Common myeloid progenitor, CD34-positive (primary cell): ENCODE measurements at regions not wholly inside any gene's neighbourhood (a gene's known extent, or its start where the extent isn't known, plus 50 kb on each side); places are given as distances from the start of the nearest gene placed in this dataset.

Source experiments
- CTCF ChIA-PET: fragments of 350-600 bp; sonication (Branson Sonifier 250); formaldehyde crosslinking; loops from one replicate; lab custom pipeline; 2021; ENCODE audit warnings: antibody characterized with exemption; lab: Charles Lee
- POLR2A ChIA-PET: fragments of 350-600 bp; sonication (Branson Sonifier 250); formaldehyde crosslinking; loops from one replicate; lab custom pipeline; 2021; ENCODE audit warnings: antibody characterized with exemption; lab: Charles Lee
- DNase-seq, 3 donors: peaks; one replicate each; pipeline versions ENCODE4 v3.0.0 to v3.0.0-alpha.2; 2013
- H3K27ac ChIP-seq, 2 experiments: 1 replicate in 1 of 2; 2 replicates in 1 of 2; pipeline ENCODE4 v1.7.0; 2013; ENCODE audit warnings: inconsistent platforms in 2 of 2, low read length in 2 of 2, mild to moderate bottlenecking in 2 of 2, low read depth in 1 of 2, moderate library complexity in 1 of 2; ENCODE audit not compliant: severe bottlenecking in 2 of 2, insufficient read depth in 1 of 2, poor library complexity in 1 of 2
- H3K27me3 ChIP-seq, 5 experiments: replicated peaks in 2 of 5; 1 replicate in 3 of 5; 2 replicates in 2 of 5; pipeline versions ENCODE4 v1.6.1 to v1.7.0; 2013; ENCODE audit warnings: low read length in 4 of 5, mild to moderate bottlenecking in 2 of 5, moderate library complexity in 2 of 5, inconsistent platforms in 1 of 5; ENCODE audit not compliant: insufficient read depth in 5 of 5, control insufficient read depth in 4 of 5
- H3K36me3 ChIP-seq, 4 experiments: 1 replicate in 2 of 4; 2 replicates in 2 of 4; pipeline versions ENCODE4 v1.6.1 to v1.7.0; 2013; ENCODE audit warnings: low read length in 3 of 4, control low read depth in 1 of 4, mild to moderate bottlenecking in 1 of 4; ENCODE audit not compliant: control insufficient read depth in 4 of 4, insufficient read depth in 4 of 4
- H3K4me1 ChIP-seq, 4 experiments: 1 replicate in 3 of 4; 2 replicates in 1 of 4; pipeline versions ENCODE4 v1.6.1 to v1.7.1; 2013; ENCODE audit warnings: low read length in 3 of 4, mild to moderate bottlenecking in 3 of 4, control low read depth in 1 of 4, inconsistent platforms in 1 of 4, moderate library complexity in 1 of 4; ENCODE audit not compliant: control insufficient read depth in 4 of 4, insufficient read depth in 4 of 4; ENCODE audit errors: control extremely low read depth in 1 of 4
- H3K4me3 ChIP-seq, 7 experiments: 1 replicate in 4 of 7; 2 replicates in 3 of 7; pipeline versions ENCODE4 v1.5.1 to v1.7.0; 2013; ENCODE audit warnings: mild to moderate bottlenecking in 7 of 7, low read length in 6 of 7, moderate library complexity in 6 of 7, inconsistent platforms in 2 of 7, low read depth in 2 of 7, control low read depth in 1 of 7; ENCODE audit not compliant: insufficient read depth in 4 of 7, control insufficient read depth in 1 of 7; ENCODE audit errors: extremely low read depth in 1 of 7
- H3K9me3 ChIP-seq, 5 experiments: 1 replicate in 4 of 5; 2 replicates in 1 of 5; pipeline versions ENCODE4 v1.6.1 to v1.7.1; 2013; ENCODE audit warnings: low read length in 4 of 5, mild to moderate bottlenecking in 2 of 5, inconsistent platforms in 1 of 5, low read depth in 1 of 5, moderate library complexity in 1 of 5; ENCODE audit not compliant: control insufficient read depth in 4 of 5, insufficient read depth in 2 of 5; ENCODE audit errors: control extremely low read depth in 1 of 5
- WGBS: methylation state at CpG from one replicate; pipeline ENCODE4 v1.1.5; 2013; ENCODE audit not compliant: insufficient coverage; 5-methylcytosine and 5-hydroxymethylcytosine counted together

GRCh38 chr5:89946508-89946907, 463.0 kb downstream of the CETN3 start:
- no CpG with 5 or more reads among the region's 4 CpGs for WGBS

GRCh38 chr5:89942171-89942570, 467.4 kb downstream of the CETN3 start:
- H3K27ac ChIP-seq, result no peak overlapping the region
- CTCF ChIA-PET, result no interaction called here

More at GRCh38 chr5:89946508-89946907, 463.0 kb downstream of the CETN3 start:
- H3K9me3 ChIP-seq, result no peaks in the 10 kb centered on the region
- H3K36me3 ChIP-seq, result no peaks in the 10 kb centered on the region
- POLR2A ChIA-PET, result no interaction called here
- no peak overlapping the region for H3K27ac ChIP-seq
- H3K27me3 ChIP-seq, result no peaks in the 10 kb centered on the region
- no peaks in the 10 kb centered on the region for H3K4me1 ChIP-seq
- DNase-seq, result no peak
- no peak overlapping the region for H3K4me3 ChIP-seq
- CTCF ChIA-PET, result no interaction called here

GRCh38 chr5:89936576-89936975, 473.0 kb downstream of the CETN3 start:
- ChIA-PET CTCF (no interaction called here), POLR2A (no interaction called here)
- 100% methylated on average over 1 of the region's 3 CpGs for WGBS
- no peak overlapping the region for H3K27ac ChIP-seq
- no peaks in the 10 kb centered on the region for H3K4me1 ChIP-seq
- no peaks in the 10 kb centered on the region for H3K9me3 ChIP-seq
- H3K4me3 ChIP-seq, result no peak overlapping the region
- H3K27me3 ChIP-seq, result no peaks in the 10 kb centered on the region
- no peak for DNase-seq
- no peaks in the 10 kb centered on the region for H3K36me3 ChIP-seq

More at GRCh38 chr5:89942171-89942570, 467.4 kb downstream of the CETN3 start:
- no peaks in the 10 kb centered on the region for H3K4me1 ChIP-seq
- H3K9me3 ChIP-seq, result no peaks in the 10 kb centered on the region
- WGBS, result no CpG with 5 or more reads among the region's 1 CpG
- H3K27me3 ChIP-seq, result no peaks in the 10 kb centered on the region
- no peak overlapping the region for H3K4me3 ChIP-seq
- POLR2A ChIA-PET, result no interaction called here
- H3K36me3 ChIP-seq, result no peaks in the 10 kb centered on the region
- DNase-seq, result no peak

- ChIA-PET POLR2A (no interaction called here), CTCF (no interaction called here)
- WGBS, result 100% methylated on average over 1 of the region's 4 CpGs
- H3K27me3 ChIP-seq, result peaks cover 0 to 2% (median 0%) of the 10 kb centered on the region in 5 experiments
- H3K36me3 ChIP-seq, result no peaks in the 10 kb centered on the region
- no peaks in the 10 kb centered on the region for H3K9me3 ChIP-seq
- no peak for DNase-seq
- H3K4me3 ChIP-seq, result no peak overlapping the region
- H3K4me1 ChIP-seq, result no peaks in the 10 kb centered on the region
- no peak overlapping the region for H3K27ac ChIP-seq
Observed at GRCh38 chr5:89934069-89934468, 475.5 kb downstream of the CETN3 start.

DNA sequence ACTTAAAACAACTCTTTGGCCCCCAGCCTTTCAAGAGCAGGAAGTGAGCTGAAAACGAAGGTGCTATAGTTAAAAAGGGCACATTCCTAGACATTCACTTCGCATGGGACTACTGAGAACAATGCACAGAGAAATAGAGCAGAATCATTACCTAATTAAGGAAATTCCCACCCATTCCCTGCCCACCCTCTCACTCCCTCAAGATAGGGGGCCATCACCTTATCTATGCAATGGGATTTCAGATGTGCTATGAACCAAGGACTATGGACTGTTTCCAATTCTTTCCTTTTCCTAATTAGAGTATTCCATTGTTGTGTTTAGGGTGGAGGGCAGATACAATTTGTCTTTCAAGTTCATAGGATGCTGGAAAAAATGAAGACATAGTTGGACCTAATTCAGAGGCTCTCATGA, 476.8 kb downstream of the CETN3 start:
- POLR2A ChIA-PET, result interaction anchor here (0.6 kb wide), 1 partner anchor 29 kb away, joined by 4 read pairs; no protein-coding TSS in a partner anchor
- WGBS, result 100% methylated on average over 1 of the region's 2 CpGs
- CTCF ChIA-PET, result no interaction called here
- H3K9me3 ChIP-seq, result no peaks in the 10 kb centered on the region
- no peaks in the 10 kb centered on the region for H3K4me1 ChIP-seq
- H3K27ac ChIP-seq, result no peak overlapping the region
- no peaks in the 10 kb centered on the region for H3K36me3 ChIP-seq
- H3K4me3 ChIP-seq, result no peak overlapping the region
- H3K27me3 ChIP-seq, result peaks cover 0 to 2% (median 0%) of the 10 kb centered on the region in 5 experiments
- DNase-seq, result no peak

- no CpG with 5 or more reads among the region's 5 CpGs for WGBS
- ChIA-PET CTCF (interaction anchor here (1.2 kb wide), 1 partner anchor 17 kb away, joined by 3 read pairs; no protein-coding TSS in a partner anchor), POLR2A (no interaction called here)
- no peaks in the 10 kb centered on the region for H3K9me3 ChIP-seq
- H3K4me1 ChIP-seq, result no peaks in the 10 kb centered on the region
- H3K27me3 ChIP-seq, result peaks cover 0 to 2% (median 0%) of the 10 kb centered on the region in 5 experiments
- no peak for DNase-seq
- no peak overlapping the region for H3K27ac ChIP-seq
- H3K36me3 ChIP-seq, result no peaks in the 10 kb centered on the region
- H3K4me3 ChIP-seq, result no peak overlapping the region
Observed at GRCh38 chr5:89930591-89931392, 478.8 kb downstream of the CETN3 start.

GRCh38 chr5:89929834-89930233, 479.7 kb downstream of the CETN3 start:
- Histone ChIP-seq H3K27ac (no peak overlapping the region), H3K36me3 (no peaks in the 10 kb centered on the region), H3K27me3 (peaks cover 0 to 2% (median 0%) of the 10 kb centered on the region in 5 experiments), H3K4me1 (no peaks in the 10 kb centered on the region), H3K4me3 (no peak overlapping the region), H3K9me3 (no peaks in the 10 kb centered on the region)
- ChIA-PET POLR2A (no interaction called here), CTCF (no interaction called here)
- 100% methylated on average over 1 of the region's 1 CpG for WGBS
- DNase-seq, result no peak
